Gastroesophageal sphincter (tissue), 3 donors: ENCODE measurements at regions not wholly inside any gene's neighbourhood (a gene's known extent, or its start where the extent isn't known, plus 50 kb on each side); places are given as distances from the start of the nearest gene placed in this dataset.

Experiments used
- EP300 ChIP-seq: sonication (generic); formaldehyde crosslinking; IDR thresholded peaks from one replicate; pipeline ENCODE4 v1.6.1; 2017; ENCODE audit warnings: antibody characterized with exemption, mild to moderate bottlenecking
- POLR2A ChIP-seq, 2 donors: fragments of 450-650 bp; IDR thresholded peaks; one replicate each; pipeline ENCODE4 v1.6.1; 2017; ENCODE audit warnings: antibody characterized with exemption in 2 of 2, mild to moderate bottlenecking in 2 of 2, moderate library complexity in 1 of 2
- POLR2AphosphoS5 ChIP-seq: sonication (generic); formaldehyde crosslinking; IDR thresholded peaks from one replicate; pipeline ENCODE4 v1.6.1; 2017; ENCODE audit warnings: antibody characterized with exemption
- TF ChIP-seq, protein P1 (sequence below), 4 experiments: fragments of 200-600 bp in 2 of 4; fragments of 450-650 bp in 2 of 4; sonication (generic) in 1 of 4; IDR thresholded peaks; one replicate each; pipeline ENCODE4 v1.5.1; 2017 to 2019; ENCODE audit warnings: antibody characterized with exemption in 4 of 4, mild to moderate bottlenecking in 2 of 4, moderate library complexity in 2 of 4

DNA sequence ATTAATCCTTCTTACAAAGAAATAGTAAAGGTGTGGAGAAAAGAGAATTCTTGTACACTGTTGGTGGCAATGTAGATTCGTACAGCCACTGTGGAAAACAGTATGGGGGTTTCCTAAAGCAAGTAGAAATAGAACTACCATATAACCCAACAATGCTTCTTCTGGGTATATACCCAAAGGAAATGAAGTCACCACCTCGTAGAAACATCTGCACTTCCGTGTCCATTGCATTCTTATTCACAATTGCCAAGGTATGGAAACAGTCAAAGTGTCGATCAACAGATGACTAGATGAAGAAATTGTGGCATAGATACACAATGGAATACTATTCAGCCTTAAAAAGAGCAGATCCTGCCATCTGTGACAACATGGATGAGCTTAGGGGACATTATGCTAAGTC, 93.4 kb upstream of the TGIF1 start:
- TF ChIP-seq, protein P1, sequence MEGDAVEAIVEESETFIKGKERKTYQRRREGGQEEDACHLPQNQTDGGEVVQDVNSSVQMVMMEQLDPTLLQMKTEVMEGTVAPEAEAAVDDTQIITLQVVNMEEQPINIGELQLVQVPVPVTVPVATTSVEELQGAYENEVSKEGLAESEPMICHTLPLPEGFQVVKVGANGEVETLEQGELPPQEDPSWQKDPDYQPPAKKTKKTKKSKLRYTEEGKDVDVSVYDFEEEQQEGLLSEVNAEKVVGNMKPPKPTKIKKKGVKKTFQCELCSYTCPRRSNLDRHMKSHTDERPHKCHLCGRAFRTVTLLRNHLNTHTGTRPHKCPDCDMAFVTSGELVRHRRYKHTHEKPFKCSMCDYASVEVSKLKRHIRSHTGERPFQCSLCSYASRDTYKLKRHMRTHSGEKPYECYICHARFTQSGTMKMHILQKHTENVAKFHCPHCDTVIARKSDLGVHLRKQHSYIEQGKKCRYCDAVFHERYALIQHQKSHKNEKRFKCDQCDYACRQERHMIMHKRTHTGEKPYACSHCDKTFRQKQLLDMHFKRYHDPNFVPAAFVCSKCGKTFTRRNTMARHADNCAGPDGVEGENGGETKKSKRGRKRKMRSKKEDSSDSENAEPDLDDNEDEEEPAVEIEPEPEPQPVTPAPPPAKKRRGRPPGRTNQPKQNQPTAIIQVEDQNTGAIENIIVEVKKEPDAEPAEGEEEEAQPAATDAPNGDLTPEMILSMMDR (IDR thresholded peaks at IDR 0.05) = no peak
- TF ChIP-seq POLR2A (IDR thresholded peaks at IDR 0.05) (no peak), POLR2AphosphoS5 (no peak), EP300 (no peak)
